Glutamatergic neuron (in vitro differentiated cells): ENCODE measurements at regions not wholly inside any gene's neighbourhood (a gene's known extent, or its start where the extent isn't known, plus 50 kb on each side); places are given as distances from the start of the nearest gene placed in this dataset.

Experiments
- DNase-seq: peaks from one replicate; pipeline ENCODE4 v3.0.0; 2022
- H3K27ac Mint-ChIP-seq: one replicate; pipeline ENCODE4 v1.8.0; 2020; ENCODE audit warnings: mild to moderate bottlenecking, mixed read lengths, inconsistent platforms; ENCODE audit not compliant: unreplicated experiment
- H3K27me3 Mint-ChIP-seq: one replicate; pipeline ENCODE4 v1.8.0; 2020; ENCODE audit warnings: mild to moderate bottlenecking, moderate library complexity, mixed read lengths, inconsistent platforms; ENCODE audit not compliant: unreplicated experiment
- H3K36me3 Mint-ChIP-seq: one replicate; pipeline ENCODE4 v1.8.0; 2020; ENCODE audit warnings: mild to moderate bottlenecking, mixed read lengths, inconsistent platforms; ENCODE audit not compliant: unreplicated experiment
- H3K4me1 Mint-ChIP-seq: one replicate; pipeline ENCODE4 v1.8.0; 2020; ENCODE audit warnings: mild to moderate bottlenecking, low read depth, mixed read lengths, inconsistent platforms; ENCODE audit not compliant: unreplicated experiment
- H3K4me3 Mint-ChIP-seq: one replicate; pipeline ENCODE4 v1.8.0; 2020; ENCODE audit warnings: mild to moderate bottlenecking, mixed read lengths, inconsistent platforms; ENCODE audit not compliant: unreplicated experiment
- H3K9me3 Mint-ChIP-seq: one replicate; pipeline ENCODE4 v1.8.0; 2020; ENCODE audit warnings: mild to moderate bottlenecking, moderate library complexity, mixed read lengths, inconsistent platforms; ENCODE audit not compliant: unreplicated experiment
- CTCF ChIP-seq: fragments of 200-600 bp; sonication (generic); IDR thresholded peaks from one replicate; pipeline ENCODE4 v1.5.0; 2021; ENCODE audit not compliant: partially characterized antibody, unreplicated experiment

GRCh38 chr4:152029631-152030030 is 268.8 kb upstream of the GATB start:
- Mint-ChIP-seq H3K4me1 (peaks cover 6% of the 10 kb centered on the region), H3K27ac (no peak overlapping the region), H3K4me3 (no peak overlapping the region), H3K36me3 (peaks cover 5% of the 10 kb centered on the region), H3K9me3 (no peaks in the 10 kb centered on the region), H3K27me3 (peaks cover 4% of the 10 kb centered on the region)
- no peak for DNase-seq
- no peak for TF ChIP-seq CTCF

GRCh38 chr4:152028131-152028530 is 267.3 kb upstream of the GATB start:
- peaks cover 6% of the 10 kb centered on the region for H3K4me1 Mint-ChIP-seq
- no peak for DNase-seq
- H3K27me3 Mint-ChIP-seq = peaks cover 4% of the 10 kb centered on the region
- TF ChIP-seq CTCF = no peak
- peaks cover 5% of the 10 kb centered on the region for H3K36me3 Mint-ChIP-seq
- no peaks in the 10 kb centered on the region for H3K9me3 Mint-ChIP-seq
- H3K4me3 Mint-ChIP-seq = no peak overlapping the region
- H3K27ac Mint-ChIP-seq = no peak overlapping the region

GRCh38 chr4:152024881-152025280 is 264.1 kb upstream of the GATB start:
- Mint-ChIP-seq H3K9me3 (no peaks in the 10 kb centered on the region), H3K27ac (no peak overlapping the region), H3K4me1 (peaks cover 6% of the 10 kb centered on the region), H3K36me3 (peaks cover 5% of the 10 kb centered on the region), H3K4me3 (no peak overlapping the region), H3K27me3 (peaks cover 2% of the 10 kb centered on the region)
- TF ChIP-seq CTCF = no peak
- DNase-seq = no peak

GRCh38 chr4:152023674-152024073 is 262.9 kb upstream of the GATB start:
- Mint-ChIP-seq H3K27ac (no peak overlapping the region), H3K27me3 (peaks cover 2% of the 10 kb centered on the region), H3K4me3 (no peak overlapping the region), H3K36me3 (peaks cover 5% of the 10 kb centered on the region), H3K4me1 (peaks cover 6% of the 10 kb centered on the region), H3K9me3 (no peaks in the 10 kb centered on the region)
- DNase-seq = no peak
- no peak for TF ChIP-seq CTCF

- H3K4me3 Mint-ChIP-seq = no peak overlapping the region
These were observed 261.7 kb upstream of the GATB start for GRCh38 chr4:152022543-152022942.

More at GRCh38 chr4:152022543-152022942, 261.7 kb upstream of the GATB start:
- DNase-seq = no peak
- TF ChIP-seq CTCF = no peak
- Mint-ChIP-seq H3K4me1 (peaks cover 6% of the 10 kb centered on the region), H3K36me3 (no peaks in the 10 kb centered on the region), H3K27ac (no peak overlapping the region), H3K27me3 (peaks cover 2% of the 10 kb centered on the region), H3K9me3 (peaks cover 2% of the 10 kb centered on the region)
